ENCODE measurements at regions not wholly inside any gene's neighbourhood (a gene's known extent, or its start where the extent isn't known, plus 50 kb on each side); places are given as distances from the start of the nearest gene placed in this dataset.
"Not testable (repeated sequence)": the region's sequence is repeated elsewhere in the genome, so short reads cannot be mapped to it uniquely, and the experiment has no call there.

DNA sequence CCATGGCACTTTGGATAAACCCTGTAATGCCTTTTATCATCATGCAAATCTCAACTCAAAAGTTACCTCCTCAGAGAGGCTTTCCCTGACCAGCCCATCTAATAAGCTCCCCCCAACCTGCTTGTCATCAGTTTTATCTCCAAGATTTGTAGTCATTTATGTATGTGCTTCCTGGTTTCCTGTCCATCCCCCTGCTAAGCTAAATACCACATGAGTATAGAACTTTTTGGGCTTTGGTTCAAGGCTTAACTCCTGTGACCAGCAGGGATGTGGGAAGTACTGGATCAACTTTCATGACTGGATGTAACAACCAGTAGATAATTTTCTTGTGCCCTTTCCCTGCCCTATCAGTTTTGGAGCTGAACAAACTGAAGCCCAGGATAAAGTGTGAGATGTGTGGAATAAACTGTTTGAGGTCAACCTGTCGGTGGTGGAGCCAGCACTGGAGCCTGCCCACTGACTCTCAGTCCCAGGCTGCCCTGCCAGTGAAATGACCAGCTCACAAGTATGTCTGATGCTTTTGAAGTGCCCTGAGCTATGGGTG, 148.6 kb downstream of the CYP26A1 start:
- no peak for DNase-seq

DNA sequence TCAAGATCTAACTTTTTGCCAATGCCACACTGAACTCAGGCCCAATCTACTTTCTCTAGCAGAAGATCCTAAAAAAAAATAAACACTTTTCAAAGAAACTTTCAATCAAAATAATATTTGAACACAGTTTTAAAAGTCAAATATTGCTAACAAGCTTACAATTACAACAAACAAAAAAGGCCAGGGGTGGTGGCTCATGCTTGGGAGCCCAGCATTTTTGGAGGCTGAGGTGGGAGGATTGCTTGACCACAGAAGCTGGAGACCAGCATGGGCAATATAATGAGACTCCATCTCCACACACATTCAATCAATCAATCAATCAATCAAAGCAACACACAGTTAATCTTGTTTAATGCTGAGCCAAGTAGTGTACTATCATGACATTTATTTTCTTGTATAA, 149.2 kb downstream of the CYP26A1 start:
- no peak for DNase-seq

DNA sequence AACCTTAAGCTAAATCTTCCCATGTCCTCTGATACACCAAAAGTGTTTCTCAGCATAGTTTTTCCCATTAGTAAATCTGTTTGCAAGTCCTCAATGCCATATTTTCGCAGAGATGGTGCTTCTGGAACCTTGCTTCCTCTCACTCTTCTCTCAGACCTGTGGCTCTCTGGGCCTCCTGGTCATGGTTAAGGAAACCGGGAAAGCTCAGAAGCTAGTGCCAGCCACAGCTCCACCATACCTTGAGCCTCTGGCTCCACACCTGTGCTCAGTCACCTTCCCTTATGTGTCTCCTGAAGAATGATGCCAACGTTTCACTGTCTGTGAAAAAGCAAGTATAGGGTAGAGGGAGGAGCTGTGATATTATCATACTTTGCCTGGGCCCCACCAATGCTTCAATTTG, 149.6 kb downstream of the CYP26A1 start:
- no peak for DNase-seq

DNA sequence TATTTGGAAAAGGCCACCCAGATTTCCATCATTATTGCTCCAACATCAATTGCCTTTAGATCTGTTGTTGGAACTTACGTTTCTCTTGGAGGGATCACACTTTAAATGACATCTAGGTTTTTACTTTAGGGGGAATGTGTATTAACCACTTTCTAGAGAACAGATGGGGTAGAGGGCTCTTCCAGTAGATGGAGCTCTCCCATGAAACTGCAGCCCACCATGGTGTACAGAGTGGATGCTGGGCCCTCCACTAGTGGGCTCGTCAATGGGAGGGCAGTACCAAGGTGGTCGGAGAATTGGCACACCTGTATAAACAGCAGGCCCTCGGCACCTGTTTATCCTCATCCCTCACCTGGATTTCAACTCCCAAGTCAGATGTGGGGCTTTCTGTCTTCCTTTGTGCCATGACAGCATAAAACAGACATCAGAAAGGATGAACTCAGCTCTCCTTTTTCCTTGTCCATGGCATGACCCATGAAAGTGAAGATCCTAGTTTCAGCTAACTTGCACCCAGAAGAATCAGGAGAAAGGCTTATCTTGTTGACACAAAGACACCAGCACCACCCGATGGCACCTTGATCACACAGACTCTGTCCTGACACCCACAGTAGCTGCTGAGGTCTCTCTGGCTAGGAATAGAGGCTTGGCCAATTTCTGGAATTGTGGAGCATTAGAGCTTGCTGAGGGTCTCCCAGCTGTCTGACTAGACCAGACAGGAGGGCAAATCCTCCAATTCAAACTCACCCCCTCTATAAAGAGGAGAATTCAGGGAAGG, 150.5 kb downstream of the CYP26A1 start:
- DNase-seq = no peak

DNA sequence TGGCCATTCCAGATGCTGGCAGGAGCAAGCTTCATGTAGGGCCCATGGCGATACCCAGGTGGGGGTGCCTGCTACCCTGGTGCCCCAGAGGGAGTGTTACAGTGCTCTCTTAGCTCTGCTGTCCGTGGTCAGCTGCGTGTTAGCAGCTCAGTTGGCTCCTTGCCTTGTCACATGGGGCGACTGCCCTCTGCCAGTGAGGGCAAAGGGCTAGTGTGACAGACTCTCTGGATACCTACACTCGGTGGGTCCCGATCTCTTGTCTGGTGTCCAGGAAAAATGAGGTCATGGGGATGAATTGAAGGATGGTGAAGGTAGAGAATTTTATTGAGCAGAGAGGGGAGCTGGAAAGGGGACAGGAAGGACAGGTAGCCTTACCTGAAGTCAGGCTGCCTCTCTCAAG, 152.2 kb downstream of the CYP26A1 start:
- DNase-seq = no peak

DNA sequence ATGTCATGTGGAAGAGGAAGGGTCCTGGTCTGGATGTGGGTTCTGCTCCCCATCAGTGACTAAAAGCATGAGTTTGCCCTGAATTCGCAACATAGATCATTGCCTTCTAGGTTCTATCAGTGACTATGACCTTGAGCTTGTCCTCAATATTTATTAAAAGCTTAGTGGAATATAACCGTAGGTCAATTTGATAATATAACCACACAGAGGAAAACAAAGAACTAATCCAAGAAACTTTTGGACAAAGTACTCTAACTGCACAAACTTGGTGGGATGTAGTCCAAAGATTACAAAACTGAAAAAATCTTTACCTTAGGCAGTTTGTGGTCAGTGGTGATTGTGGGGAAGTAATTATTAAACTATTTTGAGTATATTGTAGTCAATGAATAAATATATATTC, 152.9 kb downstream of the CYP26A1 start:
- no peak for DNase-seq

DNA sequence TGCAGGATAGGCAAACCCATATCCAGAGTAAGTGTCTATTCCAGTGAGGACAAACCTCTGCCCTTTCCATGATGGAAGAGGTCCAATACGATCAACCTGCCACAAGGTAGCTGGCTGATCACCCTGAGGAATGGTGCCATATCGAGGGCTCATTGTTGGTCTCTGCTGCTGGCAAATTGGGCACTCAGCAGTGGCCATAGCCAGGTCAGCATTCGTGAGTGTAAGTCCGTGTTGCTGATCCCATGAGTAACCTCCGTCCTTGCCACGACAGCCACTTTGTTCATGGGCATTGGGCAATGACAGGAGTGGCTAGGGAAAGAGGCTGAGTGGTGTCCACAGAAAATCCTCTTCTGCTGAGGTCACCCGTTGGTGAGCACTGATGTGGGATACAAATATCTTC, 156.9 kb downstream of the CYP26A1 start:
- not testable (repeated sequence) for DNase-seq

DNA sequence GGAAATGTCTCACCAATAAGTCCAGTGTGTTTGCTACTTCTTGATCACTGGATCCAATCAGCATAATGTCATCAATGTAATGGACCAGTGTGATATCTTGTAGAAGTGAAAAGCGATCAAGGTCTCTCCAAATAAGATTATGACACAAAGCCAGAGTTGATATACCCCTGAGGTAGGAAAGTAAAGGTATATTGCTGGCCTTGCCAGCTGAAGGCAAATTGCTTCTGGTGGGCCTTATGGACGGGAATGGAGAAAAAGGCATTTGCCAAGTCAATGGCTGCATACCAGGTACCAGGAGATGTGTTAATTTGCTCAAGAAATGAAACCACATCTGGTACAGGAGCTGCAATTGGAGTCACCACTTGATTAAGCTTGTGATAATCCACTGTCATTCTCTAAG, 158.5 kb downstream of the CYP26A1 start:
- DNase-seq = not testable (repeated sequence)

DNA sequence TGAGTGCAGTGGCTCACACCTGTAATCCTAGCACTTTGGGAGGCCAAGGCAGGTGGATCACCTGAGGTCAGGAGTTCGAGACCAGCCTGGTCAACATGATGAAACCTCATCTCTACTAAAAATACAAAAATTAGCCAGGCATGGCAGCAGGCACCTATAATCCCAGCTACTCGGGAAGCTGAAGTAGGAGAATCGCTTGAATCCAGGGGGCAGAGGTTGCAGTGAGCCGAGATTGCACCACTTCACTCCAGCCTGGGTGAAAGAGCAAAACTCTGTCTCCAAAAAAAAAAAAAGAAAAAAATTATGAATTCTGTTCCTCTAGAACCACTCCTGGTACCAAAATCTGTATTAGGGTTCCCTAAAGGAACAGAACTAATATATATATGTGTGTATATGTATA, 161.2 kb downstream of the CYP26A1 start:
- not testable (repeated sequence) for DNase-seq

DNA sequence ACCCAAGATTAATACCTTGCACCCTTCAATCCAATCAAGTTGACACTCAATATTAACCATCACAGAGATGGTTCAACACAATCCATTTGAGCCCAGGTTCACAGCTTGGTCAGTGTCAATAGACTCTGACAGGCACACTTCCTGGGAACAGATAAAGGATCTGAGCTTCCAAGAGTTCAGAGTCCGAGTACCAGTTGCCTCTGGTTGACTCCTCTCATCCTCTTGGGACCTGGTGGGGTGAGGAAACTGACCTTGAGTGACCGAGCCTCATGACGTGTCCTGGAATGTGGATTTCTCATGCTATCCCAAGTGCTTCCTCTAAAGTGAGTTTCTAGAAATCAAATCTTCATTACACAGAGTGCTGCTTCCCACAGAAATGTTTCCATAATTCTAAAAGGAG, 162.0 kb downstream of the CYP26A1 start:
- DNase-seq = no peak

DNA sequence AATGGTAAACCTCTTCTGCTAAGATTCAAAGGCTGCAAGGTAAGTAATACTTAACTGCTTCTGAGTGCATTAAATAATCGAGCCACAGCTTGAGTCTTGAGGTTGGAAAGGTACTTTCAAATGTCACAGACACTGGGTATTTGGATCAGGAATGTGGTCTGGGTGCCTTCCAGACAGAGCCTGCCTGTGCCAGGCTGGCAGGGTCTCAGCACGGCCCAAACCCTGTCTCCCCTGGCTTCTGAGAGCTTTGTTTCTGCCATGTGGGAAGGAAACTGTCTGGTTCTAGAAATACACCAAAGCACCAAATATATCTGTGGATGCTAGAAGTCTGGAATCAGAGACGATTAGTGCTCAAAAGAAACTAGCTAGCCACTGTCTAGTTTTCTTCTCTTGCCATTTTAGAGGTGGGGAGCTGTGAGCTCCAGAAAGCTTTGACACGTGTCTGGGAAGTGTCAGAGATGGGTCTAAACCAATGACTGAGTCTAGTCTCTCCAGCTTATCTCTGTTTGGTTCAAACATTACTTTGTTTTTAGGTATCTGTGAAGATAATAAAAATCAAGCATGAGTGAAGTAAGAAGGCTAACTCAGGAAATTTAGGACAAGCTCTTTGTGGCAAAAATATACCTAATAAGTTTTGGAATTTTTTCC, 162.8 kb downstream of the CYP26A1 start:
- no peak for DNase-seq

DNA sequence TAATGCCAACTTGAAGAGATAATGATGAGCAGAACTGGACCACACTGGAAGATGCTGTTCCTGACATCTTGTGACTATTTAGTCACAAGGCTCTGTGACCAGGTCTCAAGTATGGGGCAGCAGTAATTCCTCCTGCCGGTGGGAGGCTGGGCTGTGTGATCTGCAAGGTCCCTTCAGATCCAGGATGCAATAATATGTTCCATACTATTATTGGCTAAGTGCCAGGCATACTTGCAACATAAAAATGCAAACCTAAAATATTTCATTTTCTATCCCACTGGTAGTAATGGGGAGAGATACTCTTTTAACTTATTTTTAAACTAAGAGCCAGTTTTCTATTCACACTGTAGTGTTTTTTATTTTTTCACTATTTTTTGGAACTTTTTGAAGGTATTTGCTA, 171.5 kb downstream of the CYP26A1 start:
- no peak for DNase-seq

DNA sequence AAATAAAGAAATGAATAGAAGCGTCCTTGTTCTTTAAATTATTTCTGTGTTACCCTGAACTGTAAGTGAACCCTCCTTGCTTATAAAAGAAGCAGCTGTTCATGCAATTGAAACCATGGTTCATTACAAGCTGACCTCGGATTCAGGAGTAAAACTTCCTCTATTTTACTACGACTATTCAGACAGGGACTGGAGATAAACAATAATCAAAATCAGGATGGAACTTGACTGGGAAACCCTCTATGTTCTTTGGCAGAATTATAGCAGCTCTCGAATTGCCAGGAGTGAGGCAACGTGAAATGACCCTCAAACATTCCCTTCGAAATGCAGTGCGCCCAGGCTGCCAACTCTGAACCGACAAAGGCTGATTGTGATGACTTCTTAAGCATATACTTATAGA, 172.1 kb downstream of the CYP26A1 start:
- no peak for DNase-seq

DNA sequence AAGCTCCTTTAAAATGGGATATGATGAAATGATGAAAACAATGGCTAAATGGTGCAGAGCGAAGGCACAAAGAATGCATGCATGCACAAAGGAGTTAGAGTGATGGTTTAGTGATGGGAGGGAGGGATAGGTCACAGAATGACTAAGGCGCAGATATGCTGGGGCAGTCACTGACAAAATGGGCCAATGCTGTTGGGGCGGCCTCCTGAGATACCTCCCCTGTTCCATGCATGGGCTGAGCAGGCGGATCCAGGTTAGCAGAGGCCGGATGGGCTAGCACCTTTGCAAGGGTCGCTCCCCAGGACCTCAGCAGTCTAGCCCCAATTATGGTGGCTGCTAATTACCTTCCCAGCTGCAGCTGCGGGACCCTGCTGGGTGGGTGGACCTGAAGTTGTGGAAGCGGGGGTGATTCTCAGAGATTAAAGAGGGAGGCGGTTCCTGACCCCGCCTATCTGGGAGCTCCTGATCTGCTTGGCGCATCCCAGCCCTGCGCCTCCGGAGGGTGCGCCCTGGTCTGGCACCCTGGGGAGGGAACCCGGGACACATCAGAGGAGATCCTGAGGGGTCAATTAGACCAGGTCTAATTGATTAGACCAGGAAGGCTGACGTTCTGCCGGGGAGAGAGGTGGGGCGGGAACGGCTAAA, 175.0 kb downstream of the CYP26A1 start:
- DNase-seq = no peak

DNA sequence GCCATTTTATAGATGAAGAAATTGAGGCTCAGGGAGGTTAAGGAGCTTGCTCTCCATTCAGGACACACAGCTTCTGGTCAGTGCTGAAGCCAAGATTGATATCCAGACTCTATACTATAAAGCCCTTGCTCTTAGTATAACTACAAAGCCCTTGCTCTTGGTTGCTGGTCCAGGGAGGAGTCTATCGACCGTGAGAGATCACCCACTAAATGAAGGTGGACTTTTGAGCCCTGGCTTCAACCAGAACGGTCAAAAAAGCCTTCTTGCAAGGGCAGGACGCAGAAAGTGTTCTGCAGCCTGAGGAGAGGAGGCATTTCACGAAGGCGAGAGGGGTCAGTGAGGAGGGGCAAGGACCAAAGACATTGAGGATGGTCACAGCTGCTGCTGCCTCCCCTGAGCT, 176.3 kb downstream of the CYP26A1 start:
- DNase-seq = no peak

DNA sequence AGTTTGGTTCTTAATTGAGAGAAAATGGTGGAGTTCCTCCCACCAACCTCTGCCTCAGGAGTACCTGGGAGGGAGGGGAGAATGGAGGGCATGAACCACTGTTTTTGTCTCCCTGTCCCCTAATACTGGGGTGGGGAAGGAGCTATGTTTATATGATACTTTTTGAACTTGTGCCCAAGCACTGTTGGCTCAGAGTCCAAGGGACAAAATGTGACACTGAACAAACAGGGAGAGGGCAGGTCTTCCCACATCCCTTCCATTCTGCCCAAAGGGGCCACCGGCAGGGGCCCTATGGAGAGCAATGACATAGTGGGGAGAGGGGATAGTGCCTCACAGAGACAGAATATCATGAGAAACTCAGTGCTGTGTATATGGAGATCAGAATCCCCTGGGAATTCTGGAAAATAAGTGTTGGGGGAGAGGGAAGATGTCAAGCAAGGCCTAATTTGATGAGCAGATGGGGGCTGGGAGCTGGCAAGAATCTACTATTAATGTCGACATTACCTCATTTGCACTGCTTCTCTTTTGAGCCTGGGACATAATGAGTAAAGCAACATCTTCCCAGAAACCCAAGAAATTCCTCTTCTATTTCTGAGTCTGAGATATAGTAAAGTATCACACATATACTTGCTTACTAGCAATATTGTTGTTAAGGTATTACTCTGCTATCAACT, 180.6 kb downstream of the CYP26A1 start:
- no peak for DNase-seq

DNA sequence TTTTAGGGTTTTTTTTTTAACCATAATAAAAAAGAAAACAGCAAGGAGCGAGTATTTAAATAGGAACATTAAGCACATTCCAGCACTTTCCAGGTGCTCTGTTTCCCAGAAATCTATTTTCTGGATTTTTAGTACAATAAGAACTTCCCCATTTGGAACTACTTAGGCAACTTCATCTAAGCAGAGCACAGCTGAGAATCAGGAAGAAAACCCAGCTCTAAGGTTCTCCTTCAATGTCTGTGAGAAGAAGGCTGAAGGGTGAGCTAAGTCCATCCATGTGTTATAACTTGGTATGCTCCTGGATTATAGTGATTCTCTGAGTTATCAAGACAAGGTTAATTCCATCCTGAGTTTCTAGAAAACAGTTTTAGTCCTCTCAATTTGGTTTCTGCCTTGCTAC, 181.9 kb downstream of the CYP26A1 start:
- DNase-seq = no peak

Measured in retina (tissue), 1 donor.